HPDE6-E6E7 (cell line): ENCODE measurements at regions not wholly inside any gene's neighbourhood (a gene's known extent, or its start where the extent isn't known, plus 50 kb on each side); places are given as distances from the start of the nearest gene placed in this dataset.
"Not testable (repeated sequence)": the region's sequence is repeated elsewhere in the genome, so short reads cannot be mapped to it uniquely, and the experiment has no call there.

ENCODE experiments used
- DNase-seq: peaks from one replicate; pipeline ENCODE4 v3.0.0; 2011; ENCODE audit warnings: missing footprints; ENCODE audit errors: extremely low spot score

DNA sequence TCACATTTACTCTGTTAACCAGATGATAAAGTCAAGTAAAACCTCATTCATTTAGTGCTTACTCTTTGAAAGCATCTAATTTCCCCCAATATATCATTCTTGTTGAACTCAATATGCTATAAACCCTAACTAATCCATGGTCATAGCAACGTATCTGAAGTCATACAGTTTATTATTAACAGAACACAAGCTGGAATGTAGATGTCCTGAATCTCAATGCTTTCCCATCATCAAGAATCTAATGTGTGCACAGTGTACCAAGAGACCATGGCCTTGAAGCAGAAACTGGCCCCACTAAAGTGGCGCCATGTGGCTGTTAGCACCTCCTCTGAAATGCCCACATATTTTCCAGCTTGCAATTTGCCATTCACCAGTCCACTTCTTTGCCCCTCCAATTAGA is 245.8 kb downstream of the SOX9 start:
- DNase-seq = no peak

DNA sequence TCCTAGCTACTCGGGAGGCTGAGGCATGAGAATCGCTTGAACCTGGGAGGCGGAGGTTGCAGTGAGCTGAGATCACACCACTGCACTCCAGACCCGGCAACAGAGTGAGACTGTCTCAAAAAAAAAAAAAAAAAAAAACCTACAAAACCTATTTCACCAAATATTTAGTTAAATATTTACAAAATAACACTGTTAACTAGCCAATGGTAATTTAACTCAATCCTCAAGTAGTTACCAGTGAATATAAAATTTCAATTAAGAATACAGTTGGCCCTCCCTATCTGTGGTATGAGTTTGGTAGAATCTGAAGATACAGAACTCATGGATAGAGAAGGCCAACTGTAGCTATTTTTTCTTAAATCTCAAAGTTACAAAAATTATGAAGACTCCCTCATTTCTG is 247.4 kb downstream of the SOX9 start:
- DNase-seq = no peak

DNA sequence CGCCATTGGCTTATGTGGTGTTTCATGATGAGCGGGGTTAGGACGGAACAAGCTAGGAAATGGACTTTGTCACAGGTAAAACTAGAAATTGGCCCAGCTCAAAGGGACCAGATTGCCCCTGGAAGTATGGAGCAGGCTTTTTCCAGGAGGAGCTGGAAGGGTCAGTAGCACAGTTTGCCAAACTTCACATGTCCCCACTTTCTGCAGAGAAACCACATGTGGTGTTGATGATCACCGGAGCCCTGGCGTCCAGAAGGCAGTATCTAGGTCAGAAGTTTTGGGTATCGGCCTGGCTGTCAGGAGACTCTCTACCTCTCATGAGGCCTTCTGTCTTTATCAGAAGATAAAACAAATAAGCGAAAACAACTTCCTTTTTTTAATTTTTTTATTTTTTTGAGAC is 248.5 kb downstream of the SOX9 start:
- DNase-seq = no peak

DNA sequence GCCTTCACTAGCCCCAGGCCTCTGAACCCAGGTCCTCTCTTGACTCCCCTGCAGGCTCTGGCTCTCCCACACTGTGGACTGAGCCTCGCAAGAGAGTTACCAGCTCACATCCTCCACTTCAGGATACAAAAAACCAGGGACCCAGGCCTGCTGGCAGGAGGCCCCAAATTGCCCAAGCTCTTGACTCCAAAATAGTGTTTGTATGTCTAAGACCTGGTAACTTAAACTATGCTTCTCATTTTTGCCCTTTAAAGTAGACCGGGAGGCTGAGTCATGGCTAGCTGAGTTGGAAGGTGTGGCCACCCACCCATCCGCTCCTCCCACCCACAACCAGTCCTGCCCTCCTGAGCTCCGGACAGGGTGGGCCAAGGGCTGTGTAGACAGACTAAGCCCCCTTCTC is 250.0 kb downstream of the SOX9 start:
- DNase-seq = no peak

DNA sequence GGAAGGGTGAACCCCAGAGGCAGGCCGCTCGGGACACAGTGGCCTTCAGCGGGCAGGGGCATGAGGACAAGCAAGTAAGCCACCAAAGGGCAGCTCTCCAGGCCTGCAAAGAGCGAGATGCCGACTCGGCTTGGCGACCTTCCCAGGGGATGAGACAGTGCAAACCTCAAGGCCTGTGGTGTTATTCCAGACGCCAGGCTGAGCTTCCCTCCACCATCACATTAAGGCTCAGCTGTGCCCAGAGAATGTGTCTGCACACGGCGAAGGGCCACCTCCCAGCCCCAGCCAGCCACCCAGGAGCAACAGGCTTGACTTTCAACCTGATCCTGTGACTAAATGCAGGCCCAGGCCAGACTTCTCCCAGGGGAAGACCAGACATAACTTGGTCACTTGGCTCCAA is 251.4 kb downstream of the SOX9 start:
- no peak for DNase-seq

DNA sequence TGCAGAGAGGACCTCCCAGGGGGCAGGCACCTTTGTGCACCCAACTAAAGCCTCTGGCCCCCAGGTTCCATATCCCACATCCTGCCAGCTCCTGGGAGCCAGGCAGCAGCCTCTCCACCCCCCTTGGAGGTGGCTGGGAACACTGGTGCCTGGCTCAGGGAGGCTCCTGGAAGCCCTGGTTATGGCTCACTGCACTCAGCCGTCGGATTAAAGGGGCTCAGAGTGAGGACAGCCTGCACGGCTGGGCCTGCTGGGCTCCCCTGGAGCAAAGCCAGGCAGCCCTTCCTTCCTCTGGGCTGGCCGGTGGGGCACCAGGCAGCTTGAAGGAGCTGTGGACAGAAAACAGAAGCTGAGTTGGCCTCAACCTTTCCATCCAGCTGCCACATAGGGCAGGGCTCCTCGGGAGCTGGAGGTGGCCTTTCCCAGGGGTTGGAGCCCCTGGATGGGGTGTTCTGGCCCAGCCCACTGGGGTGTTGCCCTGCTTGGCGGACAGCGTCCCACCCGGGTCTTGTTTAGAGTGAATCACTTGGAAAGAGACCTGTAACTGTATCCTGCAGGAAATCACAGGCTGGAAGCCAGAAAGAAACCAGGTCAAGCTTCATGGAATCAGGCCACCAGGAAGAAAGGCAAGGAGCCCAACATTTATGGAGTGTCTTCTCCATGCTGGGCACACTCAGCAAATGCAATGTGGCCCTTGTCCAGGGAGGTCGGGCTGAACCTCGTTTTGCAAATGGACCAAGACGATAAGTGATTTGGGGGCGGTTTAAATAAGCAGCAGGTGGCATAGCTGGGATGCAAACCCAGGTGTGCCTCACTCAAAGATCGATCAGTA is 253.3 kb downstream of the SOX9 start:
- DNase-seq = no peak

DNA sequence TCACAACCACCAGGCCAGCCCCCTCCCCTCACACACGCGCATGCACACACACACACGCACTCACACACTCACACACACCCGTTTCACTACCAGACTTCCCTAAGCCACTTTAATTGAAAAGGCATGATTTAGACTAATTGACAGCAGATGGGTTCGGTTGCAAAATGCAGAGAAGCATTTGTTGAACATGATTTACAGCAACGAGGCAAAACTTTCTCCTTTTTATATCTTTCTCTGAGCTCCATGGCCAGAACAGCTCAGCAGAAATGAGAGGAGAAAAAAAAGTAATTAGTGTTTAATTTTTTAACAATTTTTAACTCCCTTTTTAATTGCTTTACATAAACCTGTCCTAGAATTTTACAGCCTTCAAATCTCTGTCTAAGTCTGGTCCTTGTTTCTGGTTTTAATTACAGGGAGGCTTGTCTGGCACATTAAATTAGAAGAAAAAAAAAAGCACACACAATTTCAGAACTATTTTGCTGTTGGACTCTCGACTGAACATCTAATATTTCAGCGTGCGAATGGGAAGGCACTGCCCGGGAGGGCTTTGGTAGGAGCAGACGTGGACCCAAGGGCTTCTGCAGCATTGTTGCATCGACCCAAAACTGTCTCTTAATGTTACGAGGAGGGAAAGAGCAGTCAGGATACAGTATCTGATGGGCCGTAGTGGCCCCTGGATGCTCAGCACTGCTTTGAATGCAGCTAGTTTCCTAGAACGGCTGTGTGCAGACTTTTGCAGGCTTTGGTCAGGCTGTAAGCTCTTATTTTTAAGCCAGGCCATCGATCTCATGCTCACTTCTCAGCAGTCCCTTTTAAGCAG is 255.9 kb downstream of the SOX9 start:
- no peak for DNase-seq

DNA sequence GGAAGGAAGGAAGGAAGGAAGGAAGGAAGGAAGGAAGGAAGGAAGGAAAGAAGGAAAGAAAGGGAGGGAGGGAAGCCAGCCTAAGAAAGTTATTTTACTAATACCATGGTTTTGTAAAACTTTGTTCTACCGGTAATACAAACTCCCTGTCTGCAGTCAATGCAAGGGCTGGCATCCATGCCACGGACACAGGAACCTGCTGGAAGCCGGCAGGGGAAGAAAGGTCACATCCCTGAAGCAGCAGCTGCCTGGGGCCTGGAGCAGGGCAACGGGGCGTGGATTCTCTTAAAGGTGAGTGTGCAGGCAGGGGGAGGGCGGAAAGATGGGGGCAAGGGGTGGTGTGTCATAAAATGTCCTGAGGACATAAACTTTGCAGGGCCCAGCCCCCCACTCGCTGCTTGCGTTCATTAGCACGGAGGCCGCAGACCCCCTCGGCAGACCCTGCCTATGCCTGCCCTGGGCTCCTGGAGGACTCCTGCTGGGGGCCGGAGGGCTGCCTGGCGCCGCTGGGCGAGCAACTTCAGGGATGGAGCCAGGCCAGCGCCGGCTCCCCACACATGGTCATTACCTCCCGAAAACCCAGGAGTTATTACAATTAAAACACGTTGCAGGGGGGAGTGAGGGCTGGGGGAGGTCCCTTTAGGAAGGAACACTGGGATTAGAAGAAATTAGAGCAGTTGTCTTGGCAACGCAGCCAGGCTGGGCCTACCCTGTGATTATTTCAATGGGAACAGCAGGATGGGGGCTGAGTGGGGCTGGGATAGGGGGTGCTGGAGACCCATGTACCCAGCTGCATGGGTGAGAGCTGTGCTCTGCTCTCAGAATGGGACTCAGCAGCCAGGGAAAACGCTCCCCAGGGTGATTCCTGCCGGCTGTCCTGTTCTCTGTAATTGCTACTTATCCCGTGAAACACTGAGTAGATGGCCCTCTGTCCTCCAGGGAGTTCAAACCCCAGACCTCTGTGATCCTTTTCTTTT is 257.9 kb downstream of the SOX9 start:
- no peak for DNase-seq

DNA sequence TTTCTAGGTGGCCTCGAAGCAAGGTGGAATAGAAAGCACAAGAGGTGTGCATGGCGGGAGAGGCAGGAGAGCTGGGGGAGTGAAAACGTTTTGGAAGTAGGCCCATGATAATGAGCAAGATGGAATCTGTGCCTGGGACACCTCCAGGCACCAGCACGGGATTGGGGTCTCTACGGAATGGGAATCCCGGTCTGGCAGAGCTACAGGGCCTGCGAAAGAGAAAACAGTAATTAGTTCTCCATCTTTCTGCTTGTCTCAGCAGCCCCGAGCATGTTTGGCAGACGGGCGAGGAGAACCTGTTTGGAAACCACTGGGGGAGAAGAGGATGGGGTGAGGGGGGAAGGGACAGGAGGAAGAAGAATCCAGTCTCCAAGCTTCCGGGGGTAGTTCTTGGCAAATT is 258.7 kb downstream of the SOX9 start:
- no peak for DNase-seq

DNA sequence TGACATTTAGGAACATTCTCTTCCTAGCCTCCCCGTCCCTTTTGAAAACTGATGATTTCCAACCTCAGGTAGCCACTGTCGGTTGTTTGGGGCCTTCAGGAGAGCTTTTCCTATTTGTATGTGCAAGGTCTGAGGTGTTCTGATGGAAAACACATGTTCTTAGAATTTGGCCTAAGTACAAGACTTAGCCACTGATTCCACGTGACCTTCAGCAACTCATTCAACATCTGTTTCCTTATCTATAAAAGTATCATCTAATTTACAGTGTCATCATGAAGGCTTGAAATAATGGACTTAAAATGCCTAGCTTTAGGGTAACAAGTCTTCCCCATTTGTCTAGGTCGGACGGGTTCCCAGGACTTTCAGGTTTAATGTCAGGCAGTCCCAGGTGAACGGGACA is 259.3 kb downstream of the SOX9 start:
- DNase-seq = no peak

DNA sequence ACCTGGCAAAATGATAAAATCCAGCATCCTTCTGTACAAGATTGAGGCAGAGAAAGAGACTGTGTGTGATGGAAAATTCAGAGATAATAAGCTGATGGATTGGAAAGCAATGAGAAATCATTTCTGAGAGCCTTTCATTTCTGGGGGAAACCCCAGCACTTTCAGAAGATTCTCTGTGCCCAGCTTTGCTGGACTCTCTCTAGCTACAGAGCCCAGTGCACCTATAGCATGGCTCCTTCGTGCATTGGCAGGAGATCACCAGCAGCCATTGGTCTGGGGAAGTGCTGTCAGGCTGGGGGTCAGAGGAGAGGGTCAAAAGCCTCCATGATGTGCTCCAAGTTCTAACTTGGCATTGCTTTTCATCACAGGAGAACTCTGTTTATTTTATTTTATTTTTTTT is 259.9 kb downstream of the SOX9 start:
- DNase-seq = no peak

DNA sequence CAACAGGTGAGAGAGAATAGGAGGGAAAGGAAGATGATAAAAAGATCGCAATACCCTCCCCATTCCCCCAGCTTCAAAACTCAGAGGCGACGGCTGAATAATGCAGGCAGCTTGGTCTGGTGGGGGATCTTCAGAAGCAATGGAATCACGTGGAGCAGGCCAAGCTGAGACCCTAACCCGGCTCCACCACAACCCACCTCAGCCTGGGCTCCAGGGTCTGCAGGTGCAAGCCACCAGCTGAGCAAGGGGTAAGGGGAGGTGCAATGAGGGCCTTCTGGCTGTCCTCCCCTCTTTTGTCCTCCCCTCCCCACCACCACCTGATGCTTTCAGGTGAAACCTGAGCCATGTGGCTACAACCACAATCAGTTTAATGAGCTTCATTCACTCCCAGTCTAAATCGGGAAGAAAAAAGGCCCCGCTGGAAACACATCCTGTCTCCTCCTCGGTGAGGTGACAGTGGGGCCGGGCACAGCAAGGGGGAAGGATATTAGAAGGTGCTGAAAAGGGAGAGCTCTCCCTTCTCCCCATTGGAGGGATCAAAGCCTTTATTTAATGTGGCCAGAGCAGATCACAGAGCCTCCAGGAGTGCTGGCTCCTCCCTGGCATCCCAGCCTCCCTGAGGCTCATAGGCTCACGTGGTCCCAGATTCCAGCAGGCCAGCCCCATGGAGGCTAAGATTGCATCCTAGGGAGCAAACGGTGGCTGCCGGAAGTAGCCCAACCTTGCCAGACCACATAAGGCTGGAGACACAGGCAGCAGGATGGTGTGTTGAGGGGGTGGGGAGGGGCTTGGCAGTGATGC is 261.0 kb downstream of the SOX9 start:
- no peak for DNase-seq

DNA sequence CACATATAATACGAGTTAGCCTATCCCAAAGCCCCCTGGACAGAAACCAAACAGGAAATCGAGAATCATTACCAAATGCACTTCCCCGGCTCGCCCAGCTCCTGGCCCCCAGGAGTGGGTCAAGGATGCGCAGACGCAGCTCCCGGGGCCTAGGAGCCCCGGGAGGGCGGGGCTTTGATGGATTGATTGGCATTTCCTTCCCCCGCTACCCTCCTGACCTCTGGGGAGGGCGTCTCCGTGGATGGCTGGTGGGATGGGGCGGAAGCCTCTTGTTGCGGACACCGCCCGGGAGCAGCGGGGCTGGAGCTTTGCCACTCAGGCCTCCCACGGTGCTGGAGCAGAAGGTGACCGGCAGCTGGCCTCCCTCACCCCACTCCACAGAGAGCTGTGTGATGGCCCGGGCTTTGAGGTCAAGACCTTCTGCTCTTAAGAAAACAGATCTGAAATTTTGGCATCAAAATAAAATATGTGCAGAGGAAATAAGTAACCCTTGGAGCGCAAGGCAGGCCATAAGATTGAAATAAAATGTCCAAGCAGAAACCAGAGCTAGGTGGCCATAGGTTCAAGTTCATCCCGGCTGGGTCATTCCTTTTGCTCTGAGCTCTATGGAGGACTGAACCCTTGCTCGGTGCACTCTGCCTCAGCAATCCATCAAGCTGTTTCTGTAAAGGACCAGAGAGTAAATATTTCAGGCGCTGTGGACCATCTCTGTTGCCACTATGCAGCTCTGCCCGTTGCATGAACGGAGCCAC is 262.3 kb downstream of the SOX9 start:
- no peak for DNase-seq

DNA sequence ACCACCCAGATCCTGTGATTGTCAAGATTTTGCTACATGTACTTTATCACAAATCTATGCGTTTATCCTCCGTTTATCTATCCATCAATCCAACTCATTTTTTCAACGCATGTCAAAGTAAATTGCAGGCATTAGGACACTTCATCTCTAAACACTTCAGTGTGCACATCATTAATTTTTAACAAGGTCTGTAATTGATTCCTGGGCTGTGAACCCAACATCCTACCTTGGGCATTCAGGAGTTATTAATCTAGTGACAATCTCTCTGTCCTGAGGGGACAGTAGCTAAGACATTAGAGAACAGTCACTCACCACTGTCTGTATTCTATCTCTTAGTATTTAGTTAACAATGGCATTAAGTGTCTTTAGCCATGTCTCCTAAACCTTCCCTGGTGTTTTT is 264.7 kb downstream of the SOX9 start:
- DNase-seq = no peak

DNA sequence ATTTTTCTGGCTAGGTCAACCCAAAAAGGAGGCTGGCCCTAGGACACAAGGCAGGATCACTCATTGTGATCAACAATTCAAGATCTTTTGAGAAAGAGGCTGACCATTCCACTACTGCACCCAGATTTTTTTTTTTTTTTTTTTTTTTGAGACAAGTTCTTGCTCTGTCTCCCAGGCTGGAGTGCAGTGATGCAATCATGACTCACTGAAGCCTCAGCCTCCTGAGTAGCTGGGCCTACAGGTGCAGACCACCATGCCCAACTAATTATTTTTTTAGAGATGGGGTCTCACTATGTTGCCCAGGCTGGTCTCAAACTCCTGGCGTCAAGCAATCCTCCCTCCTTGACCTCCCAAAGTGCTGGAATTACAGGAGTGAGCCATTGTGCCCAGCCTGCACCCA is 265.4 kb downstream of the SOX9 start:
- not testable (repeated sequence) for DNase-seq

DNA sequence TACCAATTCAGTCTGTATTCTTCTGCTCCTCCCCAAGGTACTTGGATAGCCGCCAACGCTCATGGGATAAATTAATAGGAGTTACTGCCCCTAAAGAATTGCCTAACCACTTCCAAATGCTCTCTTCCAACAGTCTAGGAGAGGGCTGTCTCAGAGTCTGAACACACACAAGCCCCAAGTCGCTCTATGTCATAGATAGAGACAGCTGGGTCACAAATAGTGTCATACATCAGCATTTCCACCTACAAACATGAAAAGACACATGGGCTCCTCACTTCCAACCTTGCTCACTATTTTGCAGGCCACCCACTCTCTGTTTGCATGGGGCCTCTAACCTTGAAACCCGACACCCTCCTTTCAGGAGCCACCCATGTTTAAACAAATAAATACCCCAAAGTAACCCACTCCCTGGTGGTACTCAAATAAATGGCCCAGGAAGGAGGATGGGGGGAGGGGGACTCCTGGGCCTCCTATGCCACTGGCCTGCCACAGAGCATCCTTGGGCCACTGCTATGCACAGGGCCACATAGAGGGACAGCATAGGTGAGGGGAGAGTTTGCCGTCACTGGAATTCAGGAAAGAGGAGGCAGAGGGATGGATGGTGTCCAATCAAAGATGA is 265.9 kb downstream of the SOX9 start:
- no peak for DNase-seq

DNA sequence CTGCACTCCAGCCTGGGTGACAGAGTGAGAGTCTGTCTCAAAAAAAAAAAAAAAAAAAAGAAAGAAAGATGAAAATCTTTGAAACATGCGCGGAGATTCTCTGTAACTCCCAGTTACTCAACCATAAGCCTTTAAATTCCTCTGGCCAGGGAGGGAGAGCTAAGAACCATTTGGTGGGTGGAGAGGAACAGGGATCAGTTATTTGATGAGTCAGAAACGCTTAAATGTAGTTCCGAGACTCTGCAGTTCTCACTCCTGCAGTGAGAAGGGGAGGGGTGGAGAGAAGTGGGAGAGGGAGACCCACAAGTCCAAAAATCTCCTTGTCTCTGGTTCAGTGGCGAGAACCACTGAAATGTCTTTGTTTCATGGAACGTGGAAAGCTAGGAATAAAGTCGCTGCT is 266.7 kb downstream of the SOX9 start:
- DNase-seq = no peak

DNA sequence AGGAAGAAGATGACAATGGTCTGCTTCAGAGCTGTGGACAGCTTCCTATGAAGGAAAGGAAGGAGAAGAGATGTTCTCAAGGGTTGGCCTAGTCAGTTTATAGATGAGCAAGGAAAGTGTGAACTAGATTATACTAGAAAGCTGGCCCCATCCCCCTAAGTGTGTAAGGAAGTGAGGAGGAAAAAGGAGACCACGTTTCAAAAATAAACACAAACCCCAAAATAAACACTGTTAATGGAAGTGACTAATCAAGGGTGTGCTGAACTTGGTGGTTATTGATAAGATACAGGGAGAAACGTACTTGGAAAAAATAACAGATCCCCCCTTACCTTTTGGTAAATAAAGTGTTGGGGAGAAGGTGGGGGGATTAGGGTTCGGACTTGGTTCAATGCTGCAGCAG is 267.1 kb downstream of the SOX9 start:
- no peak for DNase-seq

DNA sequence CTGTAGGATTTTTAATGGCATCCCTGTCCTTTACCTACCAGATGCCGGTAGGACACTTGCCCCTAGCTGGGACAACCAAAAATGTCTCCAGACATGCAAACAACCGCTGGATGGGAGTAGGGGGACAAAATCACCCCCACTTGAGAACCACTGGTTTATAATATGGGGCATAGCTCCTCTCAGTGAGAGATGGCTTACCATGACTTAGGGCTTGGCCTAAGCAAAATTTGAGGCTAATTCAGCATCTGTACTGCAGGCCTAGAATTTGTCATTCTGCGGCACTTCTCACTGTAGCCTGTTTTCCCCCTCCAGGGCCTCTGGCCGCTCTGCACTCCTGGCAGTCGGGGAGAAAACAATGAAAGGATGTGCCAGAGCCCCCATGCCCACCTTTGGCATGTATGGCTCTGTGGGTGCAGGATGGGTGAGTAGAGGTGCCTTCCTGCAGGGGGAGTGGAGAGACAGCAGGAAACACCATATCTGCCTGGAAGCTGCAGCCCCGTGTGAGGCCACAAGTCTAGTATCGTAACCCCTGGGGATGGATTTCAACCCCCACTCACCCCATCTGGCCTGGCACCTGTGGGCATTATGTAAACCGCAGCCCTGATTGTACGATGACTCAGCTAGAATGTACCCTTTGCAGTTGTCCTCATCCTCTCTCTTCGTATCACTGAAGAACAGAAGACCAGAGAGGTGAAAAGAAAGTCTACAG is 268.1 kb downstream of the SOX9 start:
- no peak for DNase-seq
